ENCODE measurements at regions not wholly inside any gene's neighbourhood (a gene's known extent, or its start where the extent isn't known, plus 50 kb on each side); places are given as distances from the start of the nearest gene placed in this dataset.

DNA sequence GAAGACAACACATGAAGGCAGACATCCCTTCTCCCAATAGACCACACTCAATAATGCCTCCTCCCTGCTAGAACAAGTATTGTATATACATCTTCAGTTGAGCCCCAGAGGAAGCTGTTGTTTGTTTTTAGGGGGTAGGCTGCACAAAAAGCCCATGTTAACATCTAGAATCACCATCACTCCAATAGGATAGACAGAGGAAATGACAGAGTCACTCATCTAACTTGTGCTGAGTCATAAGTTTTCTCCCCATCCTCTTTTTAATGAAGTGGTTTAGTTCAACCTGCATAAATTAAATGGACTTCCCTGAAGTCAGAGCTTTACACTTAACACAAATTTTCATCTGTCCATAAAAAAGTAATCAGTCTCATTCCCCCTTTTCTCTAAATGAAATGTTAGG lies 122.9 kb upstream of the SPATA12 start:
- TF ChIP-seq CTCF (IDR thresholded peaks at IDR 0.05; ENCODE audit: insufficient read depth, low read length, poor library complexity, severe bottlenecking) (no peak), EZH2phosphoT487 (conservative IDR thresholded peaks at IDR 0.05; ENCODE audit: low read length) (no peak)

Measured in SU-DHL-6 (cell line).